AG04450 (cell line): ENCODE measurements at regions not wholly inside any gene's neighbourhood (a gene's known extent, or its start where the extent isn't known, plus 50 kb on each side); places are given as distances from the start of the nearest gene placed in this dataset.

Experiments used
- CTCF ChIA-PET: fragments of 300-600, 350-600 bp; formaldehyde crosslinking; extraction: SDS; loops from one replicate; lab custom pipeline; 2022; ENCODE audit warnings: antibody characterized with exemption, inconsistent platforms; lab: Charles Lee
- POLR2A ChIA-PET: fragments of 350-600 bp; formaldehyde crosslinking; extraction: SDS; loops from one replicate; lab custom pipeline; 2021; ENCODE audit warnings: antibody characterized with exemption, inconsistent platforms; lab: Yijun Ruan, JAX
- DNase-seq: peaks from one replicate; pipeline ENCODE4 v3.0.0-alpha.2; 2011; ENCODE audit warnings: low read depth, low spot score
- H3K27ac ChIP-seq: one replicate; pipeline ENCODE4 v1.5.1; 2012; ENCODE audit warnings: low read depth, low read length, control low read depth
- H3K27me3 ChIP-seq: one replicate; pipeline ENCODE4 v1.6.0; 2012; ENCODE audit warnings: low read length; ENCODE audit not compliant: control insufficient read depth, insufficient read depth
- H3K4me3 ChIP-seq: 2 replicates; pipeline ENCODE4 v1.5.1; 2011; ENCODE audit warnings: mild to moderate bottlenecking, low read depth, low read length, control low read depth
- H3K9me3 ChIP-seq: 2 replicates; pipeline ENCODE4 v1.5.1; 2012; ENCODE audit warnings: low read length; ENCODE audit not compliant: control insufficient read depth, insufficient read depth
- TF ChIP-seq, protein P1 (sequence below): IDR thresholded peaks from 2 replicates; pipeline ENCODE4 v1.5.1; 2011; ENCODE audit warnings: low read depth, low read length, control low read depth, inconsistent platforms

DNA sequence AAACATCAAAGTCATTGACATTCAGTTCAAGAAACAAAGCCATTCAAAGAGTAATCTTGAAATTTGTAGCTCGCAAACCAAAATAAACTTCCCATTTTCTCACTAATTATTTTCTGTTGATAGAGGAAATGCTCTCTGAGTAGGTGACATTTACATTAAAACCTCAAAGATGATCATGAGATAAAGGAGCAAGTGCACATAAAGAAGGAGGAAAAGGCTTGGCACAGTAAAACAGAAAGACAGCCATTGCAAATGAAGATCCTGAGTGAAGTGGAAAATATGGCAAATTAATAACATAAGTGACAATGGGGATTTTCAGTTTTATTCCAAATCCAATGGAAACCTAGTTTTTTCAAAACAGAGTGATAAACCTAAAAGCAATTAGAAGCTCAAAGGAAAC lies 2320.8 kb downstream of the ARAP2 start:
- ChIA-PET POLR2A (no interaction called here), CTCF (no interaction called here)
- TF ChIP-seq, protein P1, sequence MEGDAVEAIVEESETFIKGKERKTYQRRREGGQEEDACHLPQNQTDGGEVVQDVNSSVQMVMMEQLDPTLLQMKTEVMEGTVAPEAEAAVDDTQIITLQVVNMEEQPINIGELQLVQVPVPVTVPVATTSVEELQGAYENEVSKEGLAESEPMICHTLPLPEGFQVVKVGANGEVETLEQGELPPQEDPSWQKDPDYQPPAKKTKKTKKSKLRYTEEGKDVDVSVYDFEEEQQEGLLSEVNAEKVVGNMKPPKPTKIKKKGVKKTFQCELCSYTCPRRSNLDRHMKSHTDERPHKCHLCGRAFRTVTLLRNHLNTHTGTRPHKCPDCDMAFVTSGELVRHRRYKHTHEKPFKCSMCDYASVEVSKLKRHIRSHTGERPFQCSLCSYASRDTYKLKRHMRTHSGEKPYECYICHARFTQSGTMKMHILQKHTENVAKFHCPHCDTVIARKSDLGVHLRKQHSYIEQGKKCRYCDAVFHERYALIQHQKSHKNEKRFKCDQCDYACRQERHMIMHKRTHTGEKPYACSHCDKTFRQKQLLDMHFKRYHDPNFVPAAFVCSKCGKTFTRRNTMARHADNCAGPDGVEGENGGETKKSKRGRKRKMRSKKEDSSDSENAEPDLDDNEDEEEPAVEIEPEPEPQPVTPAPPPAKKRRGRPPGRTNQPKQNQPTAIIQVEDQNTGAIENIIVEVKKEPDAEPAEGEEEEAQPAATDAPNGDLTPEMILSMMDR, result no peak

DNA sequence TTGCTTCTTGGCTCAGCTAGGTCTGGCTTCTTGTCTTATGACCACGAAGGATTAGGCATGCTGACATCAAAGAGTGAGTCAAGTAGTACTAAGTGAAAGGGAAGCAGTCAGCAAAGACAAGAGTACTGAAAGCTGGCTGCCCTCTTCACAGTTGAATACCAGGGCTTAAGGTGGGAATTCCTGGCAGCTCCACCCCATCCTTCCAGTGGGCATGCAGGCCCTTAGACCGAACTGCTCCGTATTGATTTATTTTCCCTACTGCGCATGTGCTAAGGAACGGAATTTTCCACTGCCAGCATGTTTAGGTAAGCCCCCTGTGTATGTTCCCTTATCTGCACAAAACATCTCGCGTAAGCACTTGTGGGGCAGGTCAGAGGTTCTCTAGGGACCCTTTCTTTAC lies 2320.1 kb downstream of the ARAP2 start:
- no peak overlapping the region for H3K27ac ChIP-seq

More for the DNA sequence above, 2320.8 kb downstream of the ARAP2 start:
- Histone ChIP-seq H3K27me3 (no peaks in the 10 kb centered on the region), H3K27ac (no peak overlapping the region), H3K4me3 (no peak overlapping the region), H3K9me3 (no peaks in the 10 kb centered on the region)
- no peak for DNase-seq

DNA sequence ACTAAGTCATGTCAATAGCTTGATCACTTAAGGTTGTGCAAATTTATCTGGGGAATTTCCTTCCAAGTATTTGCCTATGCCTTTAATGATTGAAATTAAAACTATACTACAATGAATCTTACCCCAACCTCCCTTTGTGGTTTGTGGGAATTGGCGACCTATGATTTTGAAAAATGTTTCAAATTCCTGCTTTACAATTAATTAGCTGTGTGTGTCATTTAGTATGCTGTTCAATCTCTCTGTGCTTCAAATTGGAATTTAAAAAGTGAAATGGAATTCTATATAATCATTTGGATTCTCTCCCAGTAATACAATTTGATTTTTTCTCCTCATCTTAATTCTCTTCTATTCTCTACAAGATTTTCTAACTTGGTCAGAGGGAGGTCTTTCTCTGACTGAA lies 2319.5 kb downstream of the ARAP2 start:
- no peaks in the 10 kb centered on the region for H3K27me3 ChIP-seq
- no peak overlapping the region for H3K4me3 ChIP-seq
- H3K9me3 ChIP-seq, result no peaks in the 10 kb centered on the region
- no peak overlapping the region for H3K27ac ChIP-seq
- no peak for DNase-seq
- TF ChIP-seq, protein P1, result no peak
- CTCF ChIA-PET, result no interaction called here
- POLR2A ChIA-PET, result no interaction called here

More for the DNA sequence above, 2320.1 kb downstream of the ARAP2 start:
- TF ChIP-seq, protein P1, result no peak
- no peaks in the 10 kb centered on the region for H3K27me3 ChIP-seq
- H3K9me3 ChIP-seq, result no peaks in the 10 kb centered on the region
- ChIA-PET POLR2A (no interaction called here), CTCF (no interaction called here)
- peak; percentile 6 for DNase-seq
- no peak overlapping the region for H3K4me3 ChIP-seq

DNA sequence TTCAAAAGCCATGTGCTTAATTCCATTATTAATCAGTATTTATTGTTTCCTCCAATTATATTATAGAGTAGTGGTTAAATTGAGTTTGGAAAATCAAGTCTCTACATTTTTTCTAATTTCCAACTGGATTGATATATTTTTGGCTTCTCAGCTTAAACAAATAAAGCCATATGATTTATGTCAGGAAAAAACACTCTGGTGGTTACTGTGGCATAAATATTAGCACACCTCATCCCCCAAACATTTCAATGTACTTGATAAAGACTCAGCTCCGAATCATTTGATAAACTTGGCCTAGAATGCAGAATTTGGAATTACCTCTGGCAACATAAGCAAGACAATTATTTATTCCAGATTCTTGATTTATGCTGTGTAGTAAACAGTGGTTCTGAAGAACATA lies 2313.8 kb downstream of the ARAP2 start:
- no peak for DNase-seq
- Histone ChIP-seq H3K27ac (no peak overlapping the region), H3K4me3 (no peak overlapping the region), H3K27me3 (no peaks in the 10 kb centered on the region), H3K9me3 (no peaks in the 10 kb centered on the region)
- ChIA-PET CTCF (no interaction called here), POLR2A (no interaction called here)
- TF ChIP-seq, protein P1, result no peak

DNA sequence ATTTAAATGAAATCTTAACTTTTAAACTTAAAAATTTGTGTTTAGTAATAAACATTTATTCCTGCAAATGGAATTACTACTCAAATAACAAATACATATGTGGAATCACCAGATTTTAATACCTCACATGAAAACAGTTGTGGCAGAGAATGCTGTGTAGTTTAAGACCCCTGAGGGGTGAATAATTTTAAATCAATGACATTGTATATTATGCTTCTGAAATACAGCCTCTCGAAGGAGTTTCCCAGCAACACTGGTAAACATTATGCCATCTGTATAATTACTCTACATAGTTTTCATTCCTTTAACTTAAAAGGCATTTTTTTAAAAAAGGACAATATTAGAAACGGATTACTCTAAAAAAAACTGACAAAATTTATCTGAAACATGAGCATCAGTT lies 2313.3 kb downstream of the ARAP2 start:
- DNase-seq, result no peak
- Histone ChIP-seq H3K9me3 (no peaks in the 10 kb centered on the region), H3K27me3 (no peaks in the 10 kb centered on the region), H3K27ac (no peak overlapping the region), H3K4me3 (no peak overlapping the region)
- ChIA-PET CTCF (no interaction called here), POLR2A (no interaction called here)
- TF ChIP-seq, protein P1, result no peak
